Psoas muscle (tissue), 7 donors: ENCODE measurements at regions not wholly inside any gene's neighbourhood (a gene's known extent, or its start where the extent isn't known, plus 50 kb on each side); places are given as distances from the start of the nearest gene placed in this dataset.

Source experiments
- ATAC-seq, 4 donors: fragments of 200-7000 bp; cut with Tn5 transposase; one replicate each; pipeline ENCODE4 v1.9.1; 2020; ENCODE audit warnings: moderate library complexity in 3 of 4, mild to moderate bottlenecking in 2 of 4
- DNase-seq, 2 donors: peaks; one replicate each; pipeline ENCODE4 v3.0.0-alpha.2; 2020
- H3K27ac ChIP-seq: fragments of 200-600 bp; one replicate; pipeline ENCODE4 v1.8.0; 2022
- H3K27me3 ChIP-seq, 3 donors: fragments of 200-600 bp in 1 of 3; one replicate each; pipeline versions ENCODE4 v1.6.1 to v1.8.0; 2013 to 2022; ENCODE audit warnings: low read length in 2 of 3, mild to moderate bottlenecking in 2 of 3, moderate library complexity in 1 of 3; ENCODE audit not compliant: insufficient read depth in 3 of 3
- H3K36me3 ChIP-seq, 2 donors: fragments of 200-600 bp in 1 of 2; one replicate each; pipeline versions ENCODE4 v1.6.1 to v1.8.0; 2013 to 2022; ENCODE audit warnings: low read depth in 1 of 2, mild to moderate bottlenecking in 1 of 2, moderate library complexity in 1 of 2; ENCODE audit not compliant: insufficient read depth in 1 of 2
- H3K4me1 ChIP-seq: fragments of 200-600 bp; one replicate; pipeline ENCODE4 v1.8.0; 2022
- H3K4me3 ChIP-seq: fragments of 200-600 bp; one replicate; pipeline ENCODE4 v1.8.0; 2022; ENCODE audit warnings: mild to moderate bottlenecking
- H3K9me3 ChIP-seq: fragments of 200-600 bp; one replicate; pipeline ENCODE4 v1.8.0; 2022
- WGBS, 3 donors: extraction: QIAGEN DNeasy Blood & Tissue Kit; methylation state at CpG; one replicate each; pipeline versions ENCODE4 v1.1.6 to v1.1.7; 2013; 5-methylcytosine and 5-hydroxymethylcytosine counted together
- intact Hi-C, 2 donors: fragments of 100-400 bp; cut with DNase I; formaldehyde crosslinking; loops; one replicate each; pipeline versions ENCODE4 v1.11.0 to v1.14.2; 2022
- TF ChIP-seq, protein P1 (sequence below): fragments of 200-600 bp; IDR thresholded peaks from one replicate; pipeline ENCODE4 v1.8.0; 2022; ENCODE audit warnings: antibody characterized with exemption
- donor health status: healthy with polysubstance abuse.
- donor health status: DM: no; HTN: no; CAD: no; lungs with moderate emphysema.
- donor health status: Bipolar disorder and iron deficiency.
- donor health status: healthy.
- donor health status: DM: yes; HTN: yes; CAD: no.
- donor health status: DM: no; HTN: no; CAD: no.
- donor health status: DM: yes; HTN: yes; CAD: no.

DNA sequence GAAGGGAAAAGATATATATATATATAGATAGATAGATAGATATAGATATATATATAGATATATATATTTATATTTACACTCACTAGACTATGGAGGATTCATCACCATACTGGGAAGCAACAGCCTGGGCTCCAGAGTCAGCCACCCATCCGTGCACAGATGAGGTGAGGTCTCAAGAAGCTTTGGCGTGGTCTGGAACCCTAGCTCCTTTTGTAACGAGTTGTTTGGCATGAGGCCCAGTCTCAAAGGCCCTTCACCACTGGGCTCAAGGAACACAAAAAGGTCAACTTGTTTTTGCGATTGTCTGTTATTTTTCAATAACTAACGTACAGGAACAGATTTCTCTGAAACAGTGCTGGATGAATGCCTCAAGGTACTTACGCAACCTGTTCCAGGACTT is 448.7 kb downstream of the CMPK2 start:
- H3K27ac ChIP-seq: no peak overlapping the region
- intact Hi-C loops: no loop called here
- H3K27me3 ChIP-seq: no peaks in the 10 kb centered on the region
- TF ChIP-seq, protein P1, sequence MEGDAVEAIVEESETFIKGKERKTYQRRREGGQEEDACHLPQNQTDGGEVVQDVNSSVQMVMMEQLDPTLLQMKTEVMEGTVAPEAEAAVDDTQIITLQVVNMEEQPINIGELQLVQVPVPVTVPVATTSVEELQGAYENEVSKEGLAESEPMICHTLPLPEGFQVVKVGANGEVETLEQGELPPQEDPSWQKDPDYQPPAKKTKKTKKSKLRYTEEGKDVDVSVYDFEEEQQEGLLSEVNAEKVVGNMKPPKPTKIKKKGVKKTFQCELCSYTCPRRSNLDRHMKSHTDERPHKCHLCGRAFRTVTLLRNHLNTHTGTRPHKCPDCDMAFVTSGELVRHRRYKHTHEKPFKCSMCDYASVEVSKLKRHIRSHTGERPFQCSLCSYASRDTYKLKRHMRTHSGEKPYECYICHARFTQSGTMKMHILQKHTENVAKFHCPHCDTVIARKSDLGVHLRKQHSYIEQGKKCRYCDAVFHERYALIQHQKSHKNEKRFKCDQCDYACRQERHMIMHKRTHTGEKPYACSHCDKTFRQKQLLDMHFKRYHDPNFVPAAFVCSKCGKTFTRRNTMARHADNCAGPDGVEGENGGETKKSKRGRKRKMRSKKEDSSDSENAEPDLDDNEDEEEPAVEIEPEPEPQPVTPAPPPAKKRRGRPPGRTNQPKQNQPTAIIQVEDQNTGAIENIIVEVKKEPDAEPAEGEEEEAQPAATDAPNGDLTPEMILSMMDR: no peak
- 74 to 80% (median 78%) methylated on average over 6 of the region's 6 CpGs for WGBS, 3 donors
- ATAC-seq: no peak
- DNase-seq: no peak
- H3K36me3 ChIP-seq: no peaks in the 10 kb centered on the region
- no peaks in the 10 kb centered on the region for H3K4me1 ChIP-seq
- no peak overlapping the region for H3K4me3 ChIP-seq
- H3K9me3 ChIP-seq: no peaks in the 10 kb centered on the region

DNA sequence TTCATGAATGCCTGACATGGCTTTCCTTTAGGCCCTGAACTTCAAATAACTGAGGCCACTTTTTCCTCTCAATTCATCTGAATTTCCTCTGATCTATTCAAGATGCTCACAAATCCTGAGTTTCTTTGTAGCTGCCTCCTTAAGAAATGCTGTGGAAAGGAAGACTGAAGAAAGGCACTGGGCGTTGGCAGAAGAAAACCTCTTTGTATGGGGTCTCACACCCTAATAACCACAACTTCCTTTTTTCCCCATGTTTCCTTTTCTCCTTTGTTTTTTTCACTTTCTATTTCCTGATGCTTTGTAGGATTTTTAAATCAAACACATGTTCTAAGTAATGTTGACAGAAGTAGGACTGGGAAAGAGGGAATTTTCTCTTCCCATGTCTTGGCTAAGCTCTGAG is 447.4 kb downstream of the CMPK2 start:
- ATAC-seq (no peak), DNase-seq (no peak)
- Histone ChIP-seq H3K36me3 (no peaks in the 10 kb centered on the region), H3K4me1 (no peaks in the 10 kb centered on the region), H3K27ac (no peak overlapping the region), H3K4me3 (no peak overlapping the region), H3K27me3 (no peaks in the 10 kb centered on the region), H3K9me3 (no peaks in the 10 kb centered on the region)
- 35 to 65% (median 55%) methylated on average over 1 of the region's 1 CpG for WGBS, 3 donors
- TF ChIP-seq, protein P1: no peak
- intact Hi-C loops: no loop called here

DNA sequence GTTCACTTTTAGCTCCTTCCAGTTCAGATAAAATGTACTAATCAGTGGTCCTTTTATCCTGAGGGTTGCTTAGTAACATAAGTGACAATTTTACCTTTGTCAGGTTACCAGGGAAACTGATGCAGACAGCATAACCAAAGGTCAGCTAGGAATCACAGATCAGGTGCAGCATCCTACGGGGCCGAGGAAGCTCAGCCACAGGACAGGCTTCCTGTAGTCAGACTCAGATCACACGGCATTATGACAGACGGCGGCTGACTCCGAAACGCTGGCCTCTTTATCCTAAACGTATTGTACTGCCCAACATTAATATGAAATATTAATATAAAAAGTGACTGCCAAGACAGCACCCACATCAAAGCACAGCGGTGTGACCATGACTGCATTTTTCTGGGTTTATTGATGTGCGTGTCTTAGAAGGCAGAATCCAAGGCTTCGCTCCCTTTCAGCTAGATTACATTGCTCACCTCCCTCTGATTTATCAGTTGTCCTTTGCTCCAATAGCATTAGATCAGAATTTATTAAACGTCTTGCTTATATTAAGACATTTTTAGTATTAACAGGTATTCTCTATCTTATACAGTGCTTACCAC is 444.5 kb downstream of the CMPK2 start:
- TF ChIP-seq, protein P1: no peak
- H3K9me3 ChIP-seq: no peaks in the 10 kb centered on the region
- 75 to 81% (median 76%) methylated on average over 12 of the region's 12 CpGs for WGBS, 3 donors
- no peaks in the 10 kb centered on the region for H3K4me1 ChIP-seq
- no peak overlapping the region for H3K27ac ChIP-seq
- H3K4me3 ChIP-seq: no peak overlapping the region
- no peaks in the 10 kb centered on the region for H3K36me3 ChIP-seq
- no peak for ATAC-seq
- H3K27me3 ChIP-seq: no peaks in the 10 kb centered on the region
- no peak for DNase-seq
- intact Hi-C loops: no loop called here

DNA sequence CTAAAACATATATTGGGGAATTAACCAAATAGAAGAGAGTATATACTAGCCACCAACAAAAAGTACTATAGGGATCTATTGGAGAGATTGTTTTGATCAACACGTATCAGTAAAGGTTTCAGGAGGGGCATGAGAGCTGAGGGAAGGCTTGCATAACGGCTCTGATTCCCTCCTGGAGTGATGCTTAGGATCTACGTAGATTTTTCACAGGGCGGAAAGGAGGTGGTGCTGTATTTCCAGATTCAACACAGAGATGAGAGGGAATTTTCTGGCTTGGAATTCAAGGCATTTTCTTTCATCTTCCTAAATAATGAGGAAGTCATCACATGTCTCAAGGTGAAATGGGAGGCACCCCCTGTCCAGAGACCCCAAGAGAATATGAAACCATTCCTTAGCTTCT is 443.8 kb downstream of the CMPK2 start:
- Histone ChIP-seq H3K4me3 (no peak overlapping the region), H3K9me3 (no peaks in the 10 kb centered on the region), H3K27ac (no peak overlapping the region), H3K27me3 (no peaks in the 10 kb centered on the region), H3K36me3 (no peaks in the 10 kb centered on the region), H3K4me1 (no peaks in the 10 kb centered on the region)
- intact Hi-C loops: no loop called here
- TF ChIP-seq, protein P1: no peak
- DNase-seq: no peak
- WGBS, 3 donors: 69 to 73% (median 72%) methylated on average over 4 of the region's 4 CpGs
- ATAC-seq: no peak

DNA sequence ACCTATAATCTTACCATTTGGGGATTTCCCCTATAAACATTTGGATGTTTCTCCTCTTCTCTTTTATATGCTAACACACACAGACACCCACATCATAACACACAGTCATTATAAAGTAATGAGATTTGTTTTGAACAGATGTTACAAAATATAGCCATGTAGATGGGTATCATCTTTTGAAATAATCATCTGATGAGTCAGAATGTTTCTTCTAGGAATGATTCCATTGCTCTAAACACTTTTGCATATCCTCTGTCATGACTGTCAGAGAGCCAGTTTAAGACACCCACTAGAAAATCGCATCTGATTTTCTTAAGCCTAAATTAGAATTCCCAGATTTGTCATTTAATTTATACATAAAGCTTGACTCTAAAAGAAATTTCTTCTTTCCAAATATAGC is 442.6 kb downstream of the CMPK2 start:
- WGBS, 3 donors: 68 to 76% (median 71%) methylated on average over 1 of the region's 1 CpG
- intact Hi-C loops: no loop called here
- no peak for ATAC-seq
- Histone ChIP-seq H3K27ac (no peak overlapping the region), H3K27me3 (no peaks in the 10 kb centered on the region), H3K4me3 (no peak overlapping the region), H3K9me3 (no peaks in the 10 kb centered on the region), H3K4me1 (no peaks in the 10 kb centered on the region), H3K36me3 (no peaks in the 10 kb centered on the region)
- TF ChIP-seq, protein P1: no peak
- no peak for DNase-seq
